IMR-90 (cell line): ENCODE measurements at regions not wholly inside any gene's neighbourhood (a gene's known extent, or its start where the extent isn't known, plus 50 kb on each side); places are given as distances from the start of the nearest gene placed in this dataset.

Experiments used
- ATAC-seq: fragments of 200-7000 bp; cut with Tn5 transposase; 2 replicates; pipeline ENCODE4 v1.9.1; 2020; ENCODE audit warnings: low read depth, mild to moderate bottlenecking, moderate library complexity
- BruUV-seq: library from RNA; stranded (reverse); fragments of 400-500 nt; replicated peaks from 2 replicates; lab custom pipeline; 2021; lab: Mats Ljungman, UMichigan
- CTCF ChIA-PET: fragments of 300-600 bp; formaldehyde crosslinking; extraction: SDS; loops from one replicate; lab custom pipeline; 2021; ENCODE audit warnings: antibody characterized with exemption; lab: Yijun Ruan, JAX
- POLR2A ChIA-PET: fragments of 300-600 bp; sonication (Branson Sonifier 250); formaldehyde crosslinking; loops from one replicate; lab custom pipeline; 2022; ENCODE audit warnings: antibody characterized with exemption; ENCODE audit not compliant: unreplicated experiment; lab: Charles Lee
- DNase-seq: peaks from one replicate; pipeline ENCODE4 v3.0.0; 2013
- H2AFZ ChIP-seq: replicated peaks from 2 replicates; pipeline ENCODE3; 2013; ENCODE audit warnings: low read length, mild to moderate bottlenecking; ENCODE audit not compliant: poor library complexity
- H2AK5ac ChIP-seq: 2 replicates; pipeline ENCODE4 v1.6.1; 2013; ENCODE audit warnings: low read depth, low read length, inconsistent platforms
- H2AK9ac ChIP-seq: replicated peaks from 2 replicates; pipeline ENCODE3; 2013; ENCODE audit warnings: mild to moderate bottlenecking, low read depth, low read length, moderate library complexity; ENCODE audit not compliant: poor library complexity
- H2BK120ac ChIP-seq: 2 replicates; pipeline ENCODE4 v1.6.1; 2013; ENCODE audit warnings: low read depth, low read length, inconsistent platforms
- H2BK15ac ChIP-seq: 3 replicates; pipeline ENCODE4 v1.6.1; 2013; ENCODE audit warnings: low read depth, low read length, inconsistent platforms
- H2BK20ac ChIP-seq: 2 replicates; pipeline ENCODE4 v1.6.1; 2013; ENCODE audit warnings: low read depth, mild to moderate bottlenecking, inconsistent platforms, low read length, moderate library complexity
- H2BK5ac ChIP-seq: 2 replicates; pipeline ENCODE4 v1.6.1; 2013; ENCODE audit warnings: mild to moderate bottlenecking, low read depth, low read length, inconsistent platforms; ENCODE audit not compliant: poor library complexity, severe bottlenecking
- H3K14ac ChIP-seq: replicated peaks from 2 replicates; pipeline ENCODE4 v1.6.1; 2013; ENCODE audit warnings: low read depth, low read length, inconsistent platforms
- H3K18ac ChIP-seq: 2 replicates; pipeline ENCODE4 v1.6.1; 2013; ENCODE audit warnings: low read depth, low read length, control low read depth
- H3K23ac ChIP-seq: 2 replicates; pipeline ENCODE4 v1.6.1; 2013; ENCODE audit warnings: low read depth, low read length, inconsistent platforms
- H3K27ac ChIP-seq: 2 replicates; pipeline ENCODE4 v1.5.1; 2013; ENCODE audit warnings: mild to moderate bottlenecking, control low read depth, low read length; ENCODE audit not compliant: insufficient read depth
- H3K27me3 ChIP-seq: 2 replicates; pipeline ENCODE4 v1.6.1; 2013; ENCODE audit warnings: low read length; ENCODE audit not compliant: control insufficient read depth, insufficient read depth
- H3K36me3 ChIP-seq: 2 replicates; pipeline ENCODE4 v1.6.1; 2013; ENCODE audit warnings: low read length, mixed read lengths; ENCODE audit not compliant: control insufficient read depth, insufficient read depth
- H3K4ac ChIP-seq: 2 replicates; pipeline ENCODE4 v1.6.1; 2013; ENCODE audit warnings: low read depth, low read length, inconsistent platforms
- H3K4me1 ChIP-seq: 2 replicates; pipeline ENCODE4 v1.6.1; 2013; ENCODE audit warnings: low read length, mixed read lengths; ENCODE audit not compliant: control insufficient read depth, insufficient read depth
- H3K4me2 ChIP-seq: 2 replicates; pipeline ENCODE4 v1.6.1; 2013; ENCODE audit warnings: low read depth, mild to moderate bottlenecking, control low read depth, low read length, moderate library complexity
- H3K4me3 ChIP-seq: 2 replicates; pipeline ENCODE4 v1.5.1; 2013; ENCODE audit warnings: low read depth, mild to moderate bottlenecking, control low read depth, low read length, moderate library complexity; ENCODE audit not compliant: insufficient read depth
- H3K56ac ChIP-seq: 2 replicates; pipeline ENCODE4 v1.6.1; 2013; ENCODE audit warnings: low read length, inconsistent platforms; ENCODE audit not compliant: insufficient read depth; ENCODE audit errors: extremely low read depth
- H3K79me1 ChIP-seq, 2 experiments: 2 replicates each; pipeline ENCODE4 v1.6.1; 2013; ENCODE audit warnings: low read length in 2 of 2, inconsistent platforms in 1 of 2, low read depth in 1 of 2
- H3K9ac ChIP-seq: 2 replicates; pipeline ENCODE4 v1.6.1; 2013; ENCODE audit warnings: low read depth, low read length, control low read depth
- H3K9me1 ChIP-seq: 2 replicates; pipeline ENCODE4 v1.6.1; 2013; ENCODE audit warnings: low read length, inconsistent platforms; ENCODE audit not compliant: insufficient read depth
- H3K9me3 ChIP-seq: 2 replicates; pipeline ENCODE4 v1.6.1; 2013; ENCODE audit warnings: low read length; ENCODE audit not compliant: control insufficient read depth, insufficient read depth
- H4K20me1 ChIP-seq: 2 replicates; pipeline ENCODE4 v1.6.1; 2013; ENCODE audit warnings: low read length, inconsistent platforms; ENCODE audit not compliant: insufficient read depth
- H4K5ac ChIP-seq: 2 replicates; pipeline ENCODE4 v1.6.1; 2013; ENCODE audit warnings: mild to moderate bottlenecking, low read depth, low read length, control low read depth
- H4K8ac ChIP-seq, 2 experiments: 2 replicates each; pipeline ENCODE4 v1.6.1; 2013; ENCODE audit warnings: low read depth in 2 of 2, low read length in 2 of 2, control low read depth in 1 of 2, inconsistent platforms in 1 of 2
- H4K91ac ChIP-seq: 2 replicates; pipeline ENCODE4 v1.6.1; 2013; ENCODE audit warnings: low read depth, low read length, inconsistent platforms; ENCODE audit not compliant: insufficient read depth
- BHLHE40 ChIP-seq: fragments of 150-350 bp; IDR thresholded peaks from 2 replicates; pipeline ENCODE4 v1.6.1; 2016; ENCODE audit warnings: mild to moderate bottlenecking, low read depth, low read length
- CEBPB ChIP-seq: IDR thresholded peaks from 2 replicates; pipeline ENCODE4 v1.6.1; 2012; ENCODE audit warnings: low read depth, low read length, improper control_type of control experiment
- CHD1 ChIP-seq: IDR thresholded peaks from 2 replicates; pipeline ENCODE4 v1.6.1; 2012; ENCODE audit warnings: low read depth, low read length, improper control_type of control experiment
- CTCF ChIP-seq: conservative IDR thresholded peaks from 2 replicates; pipeline ENCODE4 v1.5.1; 2012; ENCODE audit warnings: mild to moderate bottlenecking, low read depth, low read length, improper control_type of control experiment
- ELK1 ChIP-seq: fragments of 150-350 bp; IDR thresholded peaks from 2 replicates; pipeline ENCODE4 v1.6.1; 2016; ENCODE audit warnings: low read depth, mild to moderate bottlenecking, low read length, moderate library complexity, borderline replicate concordance
- FOS ChIP-seq: fragments of 150-350 bp; IDR thresholded peaks from 2 replicates; pipeline ENCODE4 v1.6.1; 2016; ENCODE audit warnings: low read depth, low read length
- MAFK ChIP-seq: IDR thresholded peaks from 2 replicates; pipeline ENCODE4 v1.6.1; 2012; ENCODE audit warnings: low read depth, low read length, improper control_type of control experiment
- MAZ ChIP-seq: IDR thresholded peaks from 2 replicates; pipeline ENCODE4 v1.6.1; 2012; ENCODE audit warnings: low read depth, mild to moderate bottlenecking, low read length, improper control_type of control experiment, moderate library complexity, borderline replicate concordance
- MXI1 ChIP-seq: IDR thresholded peaks from 2 replicates; pipeline ENCODE4 v1.6.1; 2012; ENCODE audit warnings: low read depth, mild to moderate bottlenecking, low read length, moderate library complexity, borderline replicate concordance
- NFE2L2 ChIP-seq: fragments of 150-350 bp; IDR thresholded peaks from 2 replicates; pipeline ENCODE4 v1.6.1; 2016; ENCODE audit warnings: low read depth, mild to moderate bottlenecking, low read length
- POLR2A ChIP-seq: IDR thresholded peaks from 2 replicates; pipeline ENCODE4 v1.6.1; 2012; ENCODE audit warnings: mild to moderate bottlenecking, low read depth, low read length
- RAD21 ChIP-seq: IDR thresholded peaks from 2 replicates; pipeline ENCODE4 v1.6.1; 2012; ENCODE audit warnings: low read length, improper control_type of control experiment
- RCOR1 ChIP-seq: IDR thresholded peaks from 2 replicates; pipeline ENCODE4 v1.6.1; 2012; ENCODE audit warnings: mild to moderate bottlenecking, low read length, improper control_type of control experiment; ENCODE audit not compliant: insufficient replicate concordance
- RFX5 ChIP-seq: IDR thresholded peaks from 2 replicates; pipeline ENCODE4 v1.8.0; 2012; ENCODE audit warnings: low read depth, mild to moderate bottlenecking, low read length, moderate library complexity
- SMC3 ChIP-seq: fragments of 150-350 bp; IDR thresholded peaks from 2 replicates; pipeline ENCODE4 v1.6.1; 2016; ENCODE audit warnings: low read depth, mild to moderate bottlenecking, antibody characterized with exemption, low read length, moderate library complexity
- USF2 ChIP-seq: fragments of 150-350 bp; IDR thresholded peaks from 2 replicates; pipeline ENCODE4 v1.6.1; 2017; ENCODE audit warnings: mild to moderate bottlenecking, antibody characterized with exemption, low read length, low read depth
- dilution Hi-C: fragments of 300-500 bp; cut with HindIII; formaldehyde crosslinking; loops from one replicate; pipeline ENCODE4 v1.14.3; 2018; ENCODE audit warnings: low sequenced_read_pairs; ENCODE audit not compliant: unreplicated experiment
- in situ Hi-C: fragments of 300-500 bp; cut with MboI; formaldehyde crosslinking; loops from 3 replicates; pipeline ENCODE4 v1.14.3; 2019; ENCODE audit warnings: low sequenced_read_pairs, inconsistent platforms, mixed read lengths
- intact Hi-C: fragments of 100-400 bp; cut with micrococcal nuclease; formaldehyde crosslinking; loops from 2 replicates; pipeline ENCODE4 v1.10.0; 2022

GRCh38 chr5:5816960-5817359 is 394.5 kb downstream of the ICE1 start:
- Histone ChIP-seq H2AFZ (no peak overlapping the region), H3K9me1 (no peaks in the 10 kb centered on the region), H2BK20ac (no peak overlapping the region), H3K4me3 (no peak overlapping the region), H3K79me1 (no peaks in the 10 kb centered on the region), H3K9ac (no peak overlapping the region), H3K9me3 (peaks cover 12% of the 10 kb centered on the region), H4K8ac (no peak overlapping the region), H3K36me3 (no peaks in the 10 kb centered on the region), H3K4ac (no peak overlapping the region), H2AK5ac (no peak overlapping the region), H4K20me1 (no peaks in the 10 kb centered on the region), H3K14ac (no peak overlapping the region), H4K5ac (no peak overlapping the region), H3K4me2 (no peak overlapping the region), H2BK120ac (no peak overlapping the region), H2BK5ac (no peak overlapping the region), H4K91ac (no peak overlapping the region), H3K18ac (no peak overlapping the region), H3K56ac (no peak overlapping the region), H3K27ac (no peak overlapping the region), H3K23ac (no peak overlapping the region), H2BK15ac (no peak overlapping the region), H3K4me1 (no peaks in the 10 kb centered on the region), H2AK9ac (no peak overlapping the region), H3K27me3 (no peaks in the 10 kb centered on the region)
- TF ChIP-seq MAFK (no peak), MXI1 (no peak), POLR2A (no peak), NFE2L2 (no peak), FOS (no peak), CEBPB (no peak), CTCF (no peak), RAD21 (no peak), SMC3 (no peak), ELK1 (no peak), MAZ (no peak), RFX5 (no peak), RCOR1 (no peak), BHLHE40 (no peak), USF2 (no peak), CHD1 (no peak)
- ChIA-PET CTCF (no interaction called here), POLR2A (no interaction called here)
- no TSS peak for BruUV-seq
- no peak for DNase-seq
- in situ Hi-C loops = no loop called here
- ATAC-seq = no peak
- dilution Hi-C loops = no loop called here
- intact Hi-C loops = no loop called here
